Activated CD4-positive, alpha-beta memory T cell treated with anti-CD3 and anti-CD28 coated beads, Interleukin-2, amount 10 ng/mL, durations not matched to agents 7 days and 5 days (primary cell): ENCODE measurements at regions not wholly inside any gene's neighbourhood (a gene's known extent, or its start where the extent isn't known, plus 50 kb on each side); places are given as distances from the start of the nearest gene placed in this dataset.

Source experiments
- CTCF ChIA-PET: fragments of 350-600 bp; sonication (Branson Sonifier 250); formaldehyde crosslinking; loops from one replicate; lab custom pipeline; 2021; ENCODE audit warnings: antibody characterized with exemption, inconsistent platforms; lab: Charles Lee
- POLR2A ChIA-PET: fragments of 350-600 bp; sonication (Branson Sonifier 250); formaldehyde crosslinking; loops from one replicate; lab custom pipeline; 2021; ENCODE audit warnings: antibody characterized with exemption; lab: Charles Lee
- DNase-seq: peaks from one replicate; pipeline ENCODE4 v3.0.0-alpha.2; 2020
- H3K27ac Mint-ChIP-seq: one replicate; pipeline ENCODE4 v1.8.0; 2021; ENCODE audit warnings: mild to moderate bottlenecking, mixed read lengths
- H3K27me3 Mint-ChIP-seq: one replicate; pipeline ENCODE4 v1.8.0; 2021; ENCODE audit warnings: mixed read lengths
- H3K36me3 Mint-ChIP-seq: one replicate; pipeline ENCODE4 v1.8.0; 2021; ENCODE audit warnings: low read depth, mixed read lengths
- H3K4me1 Mint-ChIP-seq: one replicate; pipeline ENCODE4 v1.8.0; 2021; ENCODE audit warnings: mixed read lengths
- H3K4me3 Mint-ChIP-seq: one replicate; pipeline ENCODE4 v1.8.0; 2021; ENCODE audit warnings: mild to moderate bottlenecking, mixed read lengths
- H3K9me3 Mint-ChIP-seq: one replicate; pipeline ENCODE4 v1.8.0; 2021; ENCODE audit warnings: mixed read lengths

DNA sequence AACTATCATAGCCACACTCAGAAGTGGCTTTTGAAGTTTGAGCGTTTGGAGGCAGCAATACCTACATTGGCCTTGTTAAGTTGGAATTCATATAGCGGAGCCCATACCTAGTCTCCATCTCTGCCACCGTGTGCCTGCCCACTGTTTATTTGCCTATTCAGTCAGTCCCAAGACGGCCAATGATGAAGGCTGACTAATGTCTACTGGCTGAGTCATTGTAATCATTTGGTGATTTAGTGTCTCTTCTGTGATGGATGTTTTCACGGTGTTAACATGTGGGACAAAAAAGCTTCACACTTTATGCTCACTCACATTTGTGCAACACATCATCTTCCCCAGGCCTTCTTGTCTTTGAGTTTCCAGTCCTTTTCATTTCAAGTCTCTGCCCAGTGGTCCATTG lies 92.6 kb upstream of the PBX1 start:
- ChIA-PET POLR2A (no interaction called here), CTCF (no interaction called here)
- Mint-ChIP-seq H3K4me1 (no peaks in the 10 kb centered on the region), H3K27me3 (no peaks in the 10 kb centered on the region), H3K36me3 (no peaks in the 10 kb centered on the region), H3K4me3 (no peak overlapping the region), H3K9me3 (peaks cover 17% of the 10 kb centered on the region), H3K27ac (no peak overlapping the region)
- no peak for DNase-seq

DNA sequence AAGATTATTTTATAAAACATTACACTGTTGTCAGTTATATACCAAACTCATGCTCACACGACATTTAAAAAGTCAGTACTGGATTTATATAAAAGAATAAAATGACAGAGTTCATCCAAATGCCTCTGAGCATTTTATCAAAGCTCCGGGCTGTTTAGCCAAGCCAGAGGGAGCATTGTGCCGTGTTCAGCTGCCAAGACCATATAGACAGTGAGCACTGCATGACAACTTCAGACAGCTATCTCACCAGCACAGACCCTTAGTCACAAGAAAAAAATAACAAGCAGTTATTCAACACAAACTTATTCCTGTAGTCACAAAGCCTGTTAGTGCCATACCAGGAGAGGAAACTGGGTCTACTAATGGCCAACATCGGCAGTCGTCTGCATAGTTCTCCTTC lies 88.0 kb upstream of the PBX1 start:
- Mint-ChIP-seq H3K36me3 (no peaks in the 10 kb centered on the region), H3K27ac (no peak overlapping the region), H3K27me3 (no peaks in the 10 kb centered on the region), H3K9me3 (peaks cover 15% of the 10 kb centered on the region), H3K4me1 (no peaks in the 10 kb centered on the region), H3K4me3 (no peak overlapping the region)
- CTCF ChIA-PET, result no interaction called here
- no peak for DNase-seq
- POLR2A ChIA-PET, result no interaction called here

DNA sequence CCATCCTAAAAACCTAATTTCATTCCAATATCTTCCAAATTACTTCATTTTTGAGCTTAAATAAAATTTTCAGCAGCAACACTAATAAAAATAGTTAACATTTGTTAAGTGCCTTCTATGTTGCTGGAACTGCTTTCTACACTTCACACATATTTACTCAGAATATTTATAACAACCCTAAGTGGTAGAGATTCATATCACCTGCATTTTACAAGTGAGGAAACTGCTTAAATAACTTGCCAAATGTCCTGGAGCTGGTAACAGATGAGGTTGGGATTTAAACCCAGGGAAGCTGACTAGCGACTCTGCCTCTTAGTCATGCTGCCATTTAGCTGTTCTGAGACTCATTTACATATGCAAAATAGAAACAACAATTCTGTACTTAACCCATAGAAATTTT lies 86.1 kb upstream of the PBX1 start:
- CTCF ChIA-PET, result no interaction called here
- POLR2A ChIA-PET, result no interaction called here
- H3K27me3 Mint-ChIP-seq, result no peaks in the 10 kb centered on the region
- H3K36me3 Mint-ChIP-seq, result no peaks in the 10 kb centered on the region
- H3K4me3 Mint-ChIP-seq, result no peak overlapping the region
- H3K4me1 Mint-ChIP-seq, result no peaks in the 10 kb centered on the region
- H3K27ac Mint-ChIP-seq, result no peak overlapping the region
- H3K9me3 Mint-ChIP-seq, result peaks cover 11% of the 10 kb centered on the region
- DNase-seq, result no peak

DNA sequence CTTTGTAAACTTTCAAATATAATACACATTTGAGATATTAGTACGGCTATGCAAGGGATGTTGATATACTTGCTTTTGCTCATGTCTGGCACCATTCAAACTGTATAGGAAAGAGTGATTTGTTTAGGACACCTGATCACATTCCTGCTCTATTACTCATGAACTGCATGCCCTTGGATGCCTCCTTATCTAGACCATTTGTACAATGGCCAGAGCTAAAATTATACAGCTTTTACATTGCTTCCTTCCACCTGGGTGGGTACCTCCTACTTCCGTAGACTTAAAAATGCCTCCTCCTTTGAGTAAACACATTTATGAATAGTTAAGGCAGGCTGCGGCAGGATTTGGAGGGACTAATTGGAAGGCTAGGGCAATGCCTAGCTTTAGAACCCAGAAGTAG lies 85.4 kb upstream of the PBX1 start:
- Mint-ChIP-seq H3K4me1 (no peaks in the 10 kb centered on the region), H3K36me3 (no peaks in the 10 kb centered on the region), H3K4me3 (no peak overlapping the region), H3K27ac (no peak overlapping the region), H3K27me3 (no peaks in the 10 kb centered on the region), H3K9me3 (peaks cover 11% of the 10 kb centered on the region)
- POLR2A ChIA-PET, result no interaction called here
- no peak for DNase-seq
- CTCF ChIA-PET, result no interaction called here

DNA sequence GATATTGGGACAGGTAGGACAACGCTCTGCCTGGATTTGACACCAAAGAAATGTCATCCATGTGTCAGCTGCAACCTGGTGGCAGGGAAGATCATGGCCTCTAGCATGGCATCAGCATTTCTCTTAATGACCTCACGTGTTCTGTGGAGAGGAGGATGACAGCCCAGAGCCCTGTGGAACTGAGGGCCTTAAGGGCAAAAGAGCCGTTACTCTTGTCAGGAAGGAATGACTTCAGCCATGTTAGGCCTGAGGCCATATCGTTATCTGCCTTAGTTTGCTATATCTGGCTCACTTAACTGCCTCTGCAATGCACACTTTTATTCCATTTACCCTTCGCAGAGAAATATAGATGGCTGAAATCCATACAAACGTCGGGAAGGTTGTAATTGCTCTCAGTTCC lies 83.2 kb upstream of the PBX1 start:
- ChIA-PET POLR2A (no interaction called here), CTCF (no interaction called here)

DNA sequence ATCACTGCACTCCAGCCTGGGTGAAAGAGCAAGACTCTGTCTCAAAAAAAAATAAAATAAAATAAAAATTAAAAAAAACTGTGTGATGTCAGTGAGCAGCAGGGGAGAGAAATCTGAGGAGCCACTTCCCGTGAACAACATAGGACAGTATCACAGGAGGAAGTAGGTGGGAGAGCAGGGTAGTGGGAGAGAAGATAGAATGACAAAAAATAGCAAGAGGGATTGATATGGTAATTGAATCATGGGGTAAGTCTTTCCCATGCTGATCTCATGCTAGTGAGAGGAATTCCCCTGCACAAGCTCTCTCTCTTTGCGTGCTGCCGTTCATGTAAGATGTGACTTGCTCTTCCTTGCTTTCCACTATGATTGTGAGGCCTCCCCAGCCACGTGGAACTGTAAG lies 81.6 kb upstream of the PBX1 start:
- Mint-ChIP-seq H3K4me1 (no peaks in the 10 kb centered on the region), H3K9me3 (peaks cover 3% of the 10 kb centered on the region), H3K36me3 (no peaks in the 10 kb centered on the region), H3K4me3 (no peak overlapping the region), H3K27ac (no peak overlapping the region), H3K27me3 (no peaks in the 10 kb centered on the region)
- CTCF ChIA-PET, result no interaction called here
- POLR2A ChIA-PET, result no interaction called here
- DNase-seq, result no peak

More for the DNA sequence above, 83.2 kb upstream of the PBX1 start:
- peaks cover 3% of the 10 kb centered on the region for H3K9me3 Mint-ChIP-seq
- no peak for DNase-seq
- no peaks in the 10 kb centered on the region for H3K27me3 Mint-ChIP-seq
- no peaks in the 10 kb centered on the region for H3K36me3 Mint-ChIP-seq
- H3K27ac Mint-ChIP-seq, result no peak overlapping the region
- H3K4me1 Mint-ChIP-seq, result no peaks in the 10 kb centered on the region
- no peak overlapping the region for H3K4me3 Mint-ChIP-seq

DNA sequence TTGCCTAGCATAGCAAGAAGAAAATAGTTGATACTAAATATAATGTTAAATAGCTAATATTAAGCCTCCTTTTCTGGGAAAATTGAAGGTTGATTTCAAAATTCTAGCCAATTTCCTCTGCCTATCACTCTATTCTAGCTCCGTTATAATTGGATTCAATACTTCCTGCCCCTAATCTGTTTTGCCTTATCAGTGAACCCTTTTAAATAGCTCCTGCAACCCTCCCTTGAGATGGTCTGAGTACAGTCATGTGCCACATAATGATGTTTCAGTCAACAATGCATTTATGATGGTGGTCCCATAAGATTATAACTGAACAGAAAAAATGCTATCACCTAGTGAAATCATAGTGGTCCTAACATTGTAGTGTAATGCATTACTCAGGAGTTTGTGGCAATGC lies 79.7 kb upstream of the PBX1 start:
- CTCF ChIA-PET, result no interaction called here
- Mint-ChIP-seq H3K4me3 (no peak overlapping the region), H3K27ac (no peak overlapping the region), H3K36me3 (no peaks in the 10 kb centered on the region), H3K9me3 (peaks cover 3% of the 10 kb centered on the region), H3K4me1 (no peaks in the 10 kb centered on the region), H3K27me3 (no peaks in the 10 kb centered on the region)
- no peak for DNase-seq
- POLR2A ChIA-PET, result no interaction called here

DNA sequence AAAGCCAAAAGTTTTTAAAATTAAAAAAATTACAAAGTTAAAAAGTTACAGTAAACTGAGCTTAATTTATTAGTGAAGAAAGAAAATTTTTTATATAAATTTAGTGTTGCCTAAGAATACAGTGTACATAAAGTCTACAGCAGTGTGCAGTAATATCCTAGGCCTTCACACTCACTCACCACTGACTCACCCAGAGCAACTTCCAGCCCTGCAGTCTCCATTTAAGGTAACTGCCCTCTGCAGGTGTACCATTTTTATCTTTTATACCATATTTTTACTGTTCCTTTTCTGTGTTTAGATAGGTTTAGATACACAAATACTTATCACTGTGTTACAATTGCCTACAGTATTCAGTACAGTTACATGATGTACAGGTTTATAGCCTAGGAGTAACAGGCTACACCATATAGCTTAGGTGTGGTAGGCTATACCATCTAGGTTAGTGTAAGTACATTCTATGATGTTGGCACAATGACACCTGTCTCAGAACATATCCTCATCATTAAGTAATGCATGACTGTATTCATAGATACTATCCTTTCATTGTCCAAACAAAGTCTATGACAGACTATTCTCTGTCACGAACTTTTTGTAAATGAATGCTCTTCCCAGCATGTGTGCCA lies 78.6 kb upstream of the PBX1 start:
- H3K4me1 Mint-ChIP-seq, result no peaks in the 10 kb centered on the region
- ChIA-PET POLR2A (no interaction called here), CTCF (no interaction called here)
- H3K9me3 Mint-ChIP-seq, result no peaks in the 10 kb centered on the region
- no peak for DNase-seq
- H3K36me3 Mint-ChIP-seq, result no peaks in the 10 kb centered on the region
- no peak overlapping the region for H3K4me3 Mint-ChIP-seq
- no peaks in the 10 kb centered on the region for H3K27me3 Mint-ChIP-seq
- no peak overlapping the region for H3K27ac Mint-ChIP-seq

DNA sequence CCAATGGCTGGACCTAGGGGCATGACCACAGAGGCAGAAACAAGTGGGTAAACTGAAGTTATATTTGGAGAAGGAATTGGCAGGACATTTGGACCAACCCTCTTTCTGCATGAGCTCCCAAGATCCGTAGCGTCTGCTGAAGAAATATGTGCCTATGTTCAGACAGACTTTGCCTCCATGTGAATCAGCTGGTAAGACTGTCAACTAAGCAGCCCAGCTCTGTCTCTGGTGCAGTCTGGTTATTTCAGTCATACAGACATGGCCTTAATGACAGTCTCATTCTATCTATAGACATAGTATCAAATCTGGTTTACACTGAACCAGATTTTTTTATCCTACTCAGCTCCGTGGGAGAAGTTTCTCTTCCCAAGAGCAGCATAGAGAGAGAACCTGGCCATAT lies 63.1 kb upstream of the PBX1 start:
- Mint-ChIP-seq H3K9me3 (peaks cover 4% of the 10 kb centered on the region), H3K4me3 (no peak overlapping the region), H3K36me3 (no peaks in the 10 kb centered on the region), H3K27ac (no peak overlapping the region), H3K4me1 (no peaks in the 10 kb centered on the region), H3K27me3 (no peaks in the 10 kb centered on the region)
- CTCF ChIA-PET, result no interaction called here
- POLR2A ChIA-PET, result no interaction called here
- no peak for DNase-seq

DNA sequence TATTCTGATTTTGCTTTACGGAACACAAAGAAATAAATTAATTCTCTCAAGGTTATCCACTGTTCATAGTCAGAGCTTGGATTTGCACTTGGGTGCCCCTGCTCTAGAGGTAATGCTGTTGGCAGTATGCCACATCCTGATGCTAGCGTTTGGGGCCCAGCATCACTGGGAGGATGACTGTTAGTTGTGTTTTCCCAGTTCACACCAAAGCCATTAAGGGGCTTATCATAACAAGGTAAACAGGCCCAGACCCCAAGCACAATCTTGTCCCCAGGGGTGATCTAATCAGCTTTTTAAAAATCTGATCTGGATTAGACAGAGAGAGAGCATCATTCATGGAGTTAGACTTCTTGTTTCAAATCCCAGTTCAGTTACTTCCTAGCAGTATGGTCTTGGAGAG lies 60.2 kb upstream of the PBX1 start:
- CTCF ChIA-PET, result no interaction called here
- Mint-ChIP-seq H3K9me3 (peaks cover 4% of the 10 kb centered on the region), H3K27me3 (no peaks in the 10 kb centered on the region), H3K27ac (no peak overlapping the region), H3K4me1 (no peaks in the 10 kb centered on the region), H3K36me3 (no peaks in the 10 kb centered on the region), H3K4me3 (no peak overlapping the region)
- POLR2A ChIA-PET, result no interaction called here
- DNase-seq, result no peak

DNA sequence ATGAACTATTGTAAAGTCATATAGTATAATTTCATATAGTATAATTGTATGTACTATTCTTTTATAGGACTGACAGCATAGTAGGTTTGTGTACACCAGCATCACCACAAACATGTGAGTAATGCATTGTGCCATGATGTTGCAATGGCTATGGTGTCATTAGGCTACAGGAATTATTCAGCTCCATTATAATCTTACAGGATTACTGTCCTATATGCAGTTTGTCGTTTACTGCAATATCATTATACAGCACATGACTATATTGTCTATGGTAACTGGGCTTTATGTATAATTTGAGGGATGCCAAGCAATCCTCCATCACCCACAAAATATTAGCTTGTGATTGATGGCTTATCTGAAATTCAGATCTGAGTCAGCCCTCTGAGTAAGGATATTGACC lies 54.2 kb upstream of the PBX1 start:
- H3K27ac Mint-ChIP-seq, result no peak overlapping the region
- H3K4me1 Mint-ChIP-seq, result no peaks in the 10 kb centered on the region
- no peak overlapping the region for H3K4me3 Mint-ChIP-seq
- no peaks in the 10 kb centered on the region for H3K27me3 Mint-ChIP-seq
- DNase-seq, result no peak
- no peaks in the 10 kb centered on the region for H3K36me3 Mint-ChIP-seq
- CTCF ChIA-PET, result no interaction called here
- H3K9me3 Mint-ChIP-seq, result peaks cover 2% of the 10 kb centered on the region
- POLR2A ChIA-PET, result no interaction called here
